Upper lobe of left lung (tissue), 4 donors: ENCODE measurements at regions not wholly inside any gene's neighbourhood (a gene's known extent, or its start where the extent isn't known, plus 50 kb on each side); places are given as distances from the start of the nearest gene placed in this dataset.

Experiments used
- CTCF ChIP-seq, 6 experiments: fragments of 450-650 bp in 4 of 6; fragments of 200-600 bp in 2 of 6; sonication (generic) in 2 of 6; IDR thresholded peaks; one replicate each; pipeline ENCODE4 v1.5.1; 2016 to 2019; ENCODE audit warnings: antibody characterized with exemption in 6 of 6
- EP300 ChIP-seq, 4 donors: sonication (generic); formaldehyde crosslinking; IDR thresholded peaks; one replicate each; pipeline ENCODE4 v1.5.1; 2017; ENCODE audit warnings: antibody characterized with exemption in 4 of 4, control low read depth in 2 of 4
- POLR2A ChIP-seq, 4 donors: fragments of 450-650 bp; IDR thresholded peaks; one replicate each; pipeline ENCODE4 v1.5.1; 2016 to 2017; ENCODE audit warnings: antibody characterized with exemption in 4 of 4, mild to moderate bottlenecking in 2 of 4
- POLR2AphosphoS5 ChIP-seq, 2 donors: sonication (generic); formaldehyde crosslinking; IDR thresholded peaks; one replicate each; pipeline ENCODE4 v1.5.1; 2017; ENCODE audit warnings: antibody characterized with exemption in 2 of 2

DNA sequence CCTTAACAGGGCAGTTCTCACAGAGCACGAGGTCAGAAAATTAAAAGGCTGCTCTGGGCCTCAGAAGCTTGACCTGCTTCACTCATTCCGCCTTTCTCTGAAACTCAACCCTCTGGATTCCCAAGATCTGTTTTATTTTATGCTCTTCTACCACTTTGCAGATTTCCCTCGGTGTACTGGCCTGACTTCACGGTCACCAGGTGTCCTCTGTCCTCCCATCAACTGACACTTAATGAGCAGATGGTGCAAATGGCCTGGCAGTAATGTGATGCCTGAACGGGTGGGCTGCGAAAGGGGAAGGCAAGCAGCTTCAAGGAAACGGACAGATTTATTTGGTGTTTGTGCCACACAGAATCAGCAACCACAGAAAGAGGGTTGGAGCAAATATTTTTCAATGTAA, 169.7 kb upstream of the TFAP2D start:
- TF ChIP-seq CTCF (IDR thresholded peaks at IDR 0.05) (no peak), POLR2A (IDR thresholded peaks at IDR 0.05) (no peak), POLR2AphosphoS5 (IDR thresholded peaks at IDR 0.05) (no peak), EP300 (IDR thresholded peaks at IDR 0.05) (no peak)
